Neural progenitor cell (in vitro differentiated cells): ENCODE measurements at regions not wholly inside any gene's neighbourhood (a gene's known extent, or its start where the extent isn't known, plus 50 kb on each side); places are given as distances from the start of the nearest gene placed in this dataset.

Experiments
- CTCF ChIP-seq: fragments of 200-600 bp; sonication (generic); IDR thresholded peaks from 2 replicates; pipeline ENCODE4 v1.5.1; 2017; ENCODE audit warnings: antibody characterized with exemption, mild to moderate bottlenecking
- EZH2 ChIP-seq: fragments of 200-600 bp; sonication (generic); IDR thresholded peaks from 2 replicates; pipeline ENCODE4 v1.6.1; 2017; ENCODE audit warnings: antibody characterized with exemption, mild to moderate bottlenecking, moderate library complexity
- EZH2phosphoT487 ChIP-seq: fragments of 200-600 bp; sonication (generic); IDR thresholded peaks from 2 replicates; pipeline ENCODE4 v1.6.1; 2017; ENCODE audit warnings: antibody characterized with exemption

- no peak for TF ChIP-seq CTCF
- no peak for TF ChIP-seq EZH2
- TF ChIP-seq EZH2phosphoT487: no peak
Measured at GRCh38 chr17:68169840-68170239, 78.0 kb upstream of the AMZ2 start.
